Epidermal melanocyte (primary cell): ENCODE measurements at regions not wholly inside any gene's neighbourhood (a gene's known extent, or its start where the extent isn't known, plus 50 kb on each side); places are given as distances from the start of the nearest gene placed in this dataset.
"Not testable (repeated sequence)": the region's sequence is repeated elsewhere in the genome, so short reads cannot be mapped to it uniquely, and the experiment has no call there.

Experiments
- DNase-seq: peaks from one replicate; pipeline ENCODE4 v3.0.0; 2011; ENCODE audit warnings: low spot score; ENCODE audit not compliant: insufficient read length

- peak; percentile 50 for DNase-seq
Observed at GRCh38 chr2:195318440-195319111, 338.4 kb upstream of the SLC39A10 start.

GRCh38 chr2:195317550-195317949 lies 339.5 kb upstream of the SLC39A10 start:
- no peak for DNase-seq

- no peak for DNase-seq
Observed at GRCh38 chr2:195316486-195316885, 340.5 kb upstream of the SLC39A10 start.

- no peak for DNase-seq
Observed at GRCh38 chr2:195313962-195314361, 343.1 kb upstream of the SLC39A10 start.

- DNase-seq: no peak
Observed at GRCh38 chr2:195312662-195313061, 344.4 kb upstream of the SLC39A10 start.

- DNase-seq: no peak
Observed at GRCh38 chr2:195308163-195308562, 348.9 kb upstream of the SLC39A10 start.

- no peak for DNase-seq
Observed at GRCh38 chr2:195307751-195308150, 349.3 kb upstream of the SLC39A10 start.

GRCh38 chr2:195304310-195304709 lies 352.7 kb upstream of the SLC39A10 start:
- DNase-seq: no peak

GRCh38 chr2:195300631-195301030 lies 356.4 kb upstream of the SLC39A10 start:
- DNase-seq: no peak

GRCh38 chr2:195299600-195299999 lies 357.4 kb upstream of the SLC39A10 start:
- DNase-seq: no peak

- no peak for DNase-seq
Observed at GRCh38 chr2:195296490-195296889, 360.5 kb upstream of the SLC39A10 start.

- DNase-seq: no peak
Observed at GRCh38 chr2:195289081-195289480, 367.9 kb upstream of the SLC39A10 start.

- no peak for DNase-seq
Observed at GRCh38 chr2:195279840-195280427, 377.1 kb upstream of the SLC39A10 start.

- no peak for DNase-seq
Observed at GRCh38 chr2:195270466-195271039, 386.5 kb upstream of the SLC39A10 start.

GRCh38 chr2:195269220-195269619 lies 387.8 kb upstream of the SLC39A10 start:
- DNase-seq: no peak

- DNase-seq: no peak
Observed at GRCh38 chr2:195257979-195258378, 399.0 kb upstream of the SLC39A10 start.

- no peak for DNase-seq
Observed at GRCh38 chr2:195252018-195252417, 405.0 kb upstream of the SLC39A10 start.

GRCh38 chr2:195251214-195251613 lies 405.8 kb upstream of the SLC39A10 start:
- DNase-seq: no peak

GRCh38 chr2:195238826-195239225 lies 418.2 kb upstream of the SLC39A10 start:
- no peak for DNase-seq

GRCh38 chr2:195238379-195238778 lies 418.6 kb upstream of the SLC39A10 start:
- no peak for DNase-seq

GRCh38 chr2:195228547-195228946 lies 428.5 kb upstream of the SLC39A10 start:
- DNase-seq: not testable (repeated sequence)

GRCh38 chr2:195214072-195214471 lies 443.0 kb upstream of the SLC39A10 start:
- DNase-seq: no peak

- DNase-seq: no peak
Observed at GRCh38 chr2:195212586-195212985, 444.4 kb upstream of the SLC39A10 start.
